Pons (tissue), 1 donor: ENCODE measurements at regions not wholly inside any gene's neighbourhood (a gene's known extent, or its start where the extent isn't known, plus 50 kb on each side); places are given as distances from the start of the nearest gene placed in this dataset.
"Not testable (repeated sequence)": the region's sequence is repeated elsewhere in the genome, so short reads cannot be mapped to it uniquely, and the experiment has no call there.

Source experiments
- DNase-seq: peaks from one replicate; pipeline ENCODE4 v3.0.0-alpha.2; 2016; ENCODE audit warnings: low spot score

DNA sequence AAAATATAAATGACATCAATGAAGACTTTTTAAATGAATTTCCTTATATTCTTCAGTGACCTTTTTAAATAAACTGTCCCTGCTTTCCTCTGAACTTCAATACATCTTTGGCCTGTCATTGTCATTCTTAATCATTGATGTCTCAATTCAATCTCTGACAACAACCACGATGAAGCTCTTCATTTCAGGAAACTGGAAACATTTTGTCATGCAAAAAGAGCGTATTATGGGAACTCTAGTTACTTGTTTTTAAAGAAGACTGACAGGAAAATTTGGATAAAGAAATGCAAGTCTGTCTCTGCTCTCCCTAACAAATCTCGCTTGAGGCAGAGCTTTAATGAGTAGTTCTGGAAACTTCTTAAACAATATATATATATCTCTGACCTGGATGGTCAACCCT lies 535.8 kb upstream of the ADGRL2 start:
- DNase-seq: no peak

DNA sequence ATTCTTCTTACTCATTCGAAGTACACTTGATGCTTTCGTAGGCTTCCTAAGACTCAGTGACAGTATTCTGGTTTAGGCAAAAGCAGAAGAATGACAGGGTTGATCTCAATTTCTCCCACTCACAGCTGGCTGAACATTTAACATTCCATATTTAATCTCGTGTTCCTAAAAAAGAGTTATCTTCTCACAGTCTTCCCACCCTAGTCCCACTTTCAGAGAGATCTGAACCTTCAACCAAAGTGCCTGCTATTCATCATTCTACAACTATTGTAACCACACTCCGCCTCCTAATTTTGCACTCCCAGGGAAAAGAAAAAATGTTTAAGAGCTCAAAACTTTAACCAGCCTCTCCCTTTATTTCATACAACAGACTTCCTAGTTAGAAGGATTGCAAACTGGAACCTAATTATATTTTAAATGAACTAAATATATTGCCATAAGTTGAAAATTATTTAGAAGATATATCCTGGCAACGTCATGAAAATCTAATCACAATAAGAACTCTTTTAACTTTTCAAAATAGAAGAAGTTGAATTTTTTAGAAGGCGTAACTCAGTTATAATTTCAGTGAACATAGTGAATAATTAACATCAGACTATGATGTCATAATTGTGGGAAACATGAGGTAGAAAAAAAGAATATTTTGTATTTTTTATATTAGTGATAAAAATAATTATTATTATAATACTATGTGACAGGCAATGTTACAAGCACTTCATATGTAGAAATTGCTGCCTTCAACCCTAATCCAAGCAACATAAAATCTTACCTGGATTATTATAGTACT lies 540.9 kb upstream of the ADGRL2 start:
- no peak for DNase-seq

DNA sequence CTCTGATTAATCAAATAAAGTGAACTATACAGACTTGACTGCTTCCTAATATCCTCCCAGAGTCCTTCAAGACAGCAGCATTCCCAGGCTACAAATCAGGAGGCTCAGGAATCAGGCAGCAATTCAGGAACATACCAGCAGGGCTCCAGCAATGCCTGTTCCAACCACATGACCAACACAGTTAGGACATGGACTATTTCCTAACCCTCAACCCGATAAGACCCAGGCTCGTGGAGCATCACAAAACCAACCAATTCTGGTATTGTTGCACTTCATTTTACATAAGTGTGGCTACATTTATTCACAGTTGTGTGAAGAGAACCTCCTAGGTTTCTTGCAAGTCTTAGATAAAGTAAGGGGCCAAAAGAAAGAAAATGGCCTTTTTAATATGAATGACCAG lies 546.2 kb upstream of the ADGRL2 start:
- DNase-seq: no peak

- no peak for DNase-seq
Measured at GRCh38 chr1:81254068-81254467, 546.7 kb upstream of the ADGRL2 start.

DNA sequence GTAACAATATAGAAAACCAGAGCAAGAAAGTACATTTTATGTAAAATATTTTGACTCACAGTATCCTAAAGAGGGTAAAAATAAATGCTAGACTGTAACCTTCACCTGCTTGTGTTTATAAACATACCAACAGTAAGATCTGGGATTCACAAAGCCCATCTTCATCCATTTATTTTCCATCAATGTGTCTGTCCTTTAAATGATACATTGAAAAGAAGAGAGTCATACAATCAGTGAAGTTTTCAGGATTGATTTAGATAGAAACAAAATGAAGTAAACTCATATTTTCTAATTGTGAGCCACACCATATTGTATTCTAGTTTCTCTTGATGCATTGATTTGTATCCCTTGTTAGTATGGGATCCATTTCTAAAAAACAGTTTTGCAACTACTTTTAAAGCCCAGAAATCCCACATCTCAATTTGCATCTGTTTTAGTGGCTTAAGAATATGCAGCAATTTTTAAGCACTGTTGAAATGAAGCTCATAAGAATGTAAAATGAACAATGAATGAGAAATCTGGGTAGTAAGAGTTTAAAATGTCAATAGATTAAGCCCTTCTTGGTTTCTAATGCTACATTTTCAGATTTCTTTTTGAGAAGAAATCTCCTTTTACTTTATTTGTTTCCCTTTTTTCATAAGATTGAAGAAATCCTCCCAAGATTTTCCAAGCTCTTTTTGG lies 548.1 kb upstream of the ADGRL2 start:
- no peak for DNase-seq

- DNase-seq: not testable (repeated sequence)
Measured at GRCh38 chr1:81250825-81251224, 549.9 kb upstream of the ADGRL2 start.

DNA sequence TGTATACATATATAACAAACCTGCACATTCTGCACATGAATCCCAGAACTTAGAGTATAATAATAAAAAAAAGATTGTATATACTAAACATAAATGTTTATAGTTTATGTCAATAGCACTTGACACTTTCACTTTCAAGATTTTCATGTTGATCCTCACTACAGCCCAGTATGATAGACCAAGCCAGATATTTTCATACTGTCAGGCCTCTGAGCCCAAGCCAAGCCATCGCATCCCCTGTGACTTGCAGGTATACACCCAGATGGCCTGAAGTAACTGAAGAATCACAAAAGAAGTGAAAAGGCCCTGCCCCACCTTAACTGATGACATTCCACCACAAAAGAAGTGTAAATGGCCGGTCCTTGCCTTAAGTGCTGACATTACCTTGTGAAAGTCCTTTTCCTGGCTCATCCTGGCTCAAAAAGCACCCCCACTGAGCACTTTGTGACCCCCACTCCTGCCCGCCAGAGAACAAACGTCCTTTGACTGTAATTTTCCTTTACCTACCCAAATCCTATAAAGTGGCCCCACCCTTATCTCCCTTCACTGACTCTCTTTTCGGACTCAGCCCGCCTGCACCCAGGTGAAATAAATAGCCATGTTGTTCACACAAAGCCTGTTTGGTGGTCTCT lies 555.5 kb upstream of the ADGRL2 start:
- DNase-seq: not testable (repeated sequence)

GRCh38 chr1:81244612-81245011 lies 556.1 kb upstream of the ADGRL2 start:
- not testable (repeated sequence) for DNase-seq

GRCh38 chr1:81242103-81242502 lies 558.6 kb upstream of the ADGRL2 start:
- DNase-seq: no peak

DNA sequence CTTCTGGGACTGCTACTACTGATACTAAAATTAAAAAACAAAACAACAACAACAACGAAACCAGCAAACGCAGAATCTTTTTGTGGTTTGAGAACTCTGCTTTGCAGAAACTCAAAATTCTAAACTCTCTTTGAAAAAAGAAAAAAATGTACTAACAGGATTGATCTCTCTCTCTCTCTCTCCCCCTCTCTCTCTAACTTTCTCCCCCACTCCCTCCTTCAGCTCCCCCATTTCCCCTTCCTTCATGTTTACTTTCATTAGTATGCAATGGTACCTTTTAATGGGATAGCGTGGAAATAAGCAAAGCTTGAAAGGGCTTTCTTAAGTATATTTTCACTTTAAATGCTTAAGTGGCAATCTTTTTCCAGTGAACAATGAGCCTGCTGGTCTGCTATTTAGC lies 562.6 kb upstream of the ADGRL2 start:
- DNase-seq: no peak

GRCh38 chr1:81237473-81238089 lies 563.2 kb upstream of the ADGRL2 start:
- no peak for DNase-seq

- no peak for DNase-seq
Measured at GRCh38 chr1:81234237-81234636, 566.5 kb upstream of the ADGRL2 start.

- DNase-seq: no peak
Measured at GRCh38 chr1:81233591-81233990, 567.1 kb upstream of the ADGRL2 start.

DNA sequence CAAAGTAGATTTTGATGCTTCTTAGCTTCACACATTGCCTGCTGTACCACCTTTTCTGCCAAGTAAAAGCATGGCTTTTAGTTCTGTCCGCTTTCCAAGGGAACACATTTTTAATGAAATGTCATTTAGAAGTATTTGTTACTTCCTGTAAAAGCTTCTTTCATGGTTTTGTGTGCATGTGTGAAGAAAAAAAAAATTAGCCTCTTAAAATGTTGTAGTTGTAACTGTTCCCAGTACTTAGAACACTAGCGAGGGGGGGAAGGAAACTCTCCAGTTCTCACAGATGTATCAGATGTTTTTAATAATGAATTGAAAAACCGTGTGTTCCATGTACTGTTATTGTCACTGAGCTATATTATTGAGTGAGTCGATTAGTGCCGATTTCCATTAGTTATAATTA lies 568.3 kb upstream of the ADGRL2 start:
- DNase-seq: no peak

DNA sequence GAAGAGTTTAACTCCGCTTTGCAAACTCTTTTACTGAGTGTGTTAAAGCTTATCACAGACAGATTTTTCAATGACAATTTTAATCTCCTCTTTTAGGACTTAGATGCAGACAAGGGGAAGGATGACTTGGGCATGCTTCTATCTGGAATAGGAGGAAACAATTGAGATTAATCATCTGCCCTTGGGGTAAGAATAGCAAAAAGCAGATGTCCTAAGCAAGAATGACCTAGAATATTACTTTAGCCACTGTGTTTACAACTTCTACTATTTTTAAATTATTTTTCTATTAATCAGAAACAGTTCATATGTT lies 569.0 kb upstream of the ADGRL2 start:
- no peak for DNase-seq

DNA sequence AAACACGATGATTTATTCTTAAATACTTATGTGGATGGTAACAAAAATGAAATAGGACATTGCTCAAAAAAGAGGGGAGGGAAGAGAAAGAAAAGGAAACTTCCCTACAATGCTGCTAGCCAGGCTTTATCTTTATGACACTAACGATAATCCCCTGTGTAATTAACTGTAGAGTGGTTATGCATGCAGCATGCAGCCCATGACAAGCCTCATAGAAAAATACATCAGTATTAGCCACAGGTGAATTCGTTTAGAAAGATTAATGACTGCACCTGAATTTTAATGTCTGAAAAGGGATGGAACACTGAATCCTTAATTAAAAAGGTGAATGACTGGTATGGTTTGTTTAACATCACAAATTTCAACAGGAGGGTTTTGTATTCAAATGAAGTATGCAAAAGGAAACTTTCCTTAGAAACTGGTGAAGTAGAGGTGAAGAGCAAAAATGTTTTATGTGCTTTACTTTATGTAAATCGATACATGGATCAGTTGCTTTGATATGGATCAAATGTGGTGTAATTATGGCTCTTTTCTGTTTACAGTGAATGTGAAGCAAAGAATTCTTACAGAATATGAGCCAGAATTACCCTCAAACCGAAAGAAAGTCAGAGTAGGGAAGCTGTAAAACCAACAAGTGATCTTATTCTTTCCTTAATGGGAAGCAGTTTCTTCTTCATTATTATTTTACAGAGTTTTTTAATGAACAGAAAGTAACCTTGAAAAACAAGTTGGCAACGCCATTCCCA lies 569.6 kb upstream of the ADGRL2 start:
- no peak for DNase-seq

GRCh38 chr1:81228926-81229325 lies 571.8 kb upstream of the ADGRL2 start:
- DNase-seq: no peak

DNA sequence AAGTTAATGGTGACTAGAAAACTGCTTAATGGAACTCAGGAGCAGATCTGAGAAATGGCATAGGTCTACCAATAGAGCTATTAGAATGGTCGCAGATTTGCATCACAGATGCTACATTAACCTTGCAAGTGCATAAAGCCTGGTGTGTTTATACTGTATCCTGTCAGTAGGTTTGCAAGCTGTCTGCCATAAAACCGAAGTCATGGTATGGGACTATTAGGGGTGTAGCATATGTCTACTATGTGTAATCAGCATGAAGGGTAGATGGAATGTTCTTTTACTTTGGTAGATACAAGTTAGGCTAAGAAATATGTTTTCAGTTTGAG lies 574.2 kb upstream of the ADGRL2 start:
- no peak for DNase-seq

DNA sequence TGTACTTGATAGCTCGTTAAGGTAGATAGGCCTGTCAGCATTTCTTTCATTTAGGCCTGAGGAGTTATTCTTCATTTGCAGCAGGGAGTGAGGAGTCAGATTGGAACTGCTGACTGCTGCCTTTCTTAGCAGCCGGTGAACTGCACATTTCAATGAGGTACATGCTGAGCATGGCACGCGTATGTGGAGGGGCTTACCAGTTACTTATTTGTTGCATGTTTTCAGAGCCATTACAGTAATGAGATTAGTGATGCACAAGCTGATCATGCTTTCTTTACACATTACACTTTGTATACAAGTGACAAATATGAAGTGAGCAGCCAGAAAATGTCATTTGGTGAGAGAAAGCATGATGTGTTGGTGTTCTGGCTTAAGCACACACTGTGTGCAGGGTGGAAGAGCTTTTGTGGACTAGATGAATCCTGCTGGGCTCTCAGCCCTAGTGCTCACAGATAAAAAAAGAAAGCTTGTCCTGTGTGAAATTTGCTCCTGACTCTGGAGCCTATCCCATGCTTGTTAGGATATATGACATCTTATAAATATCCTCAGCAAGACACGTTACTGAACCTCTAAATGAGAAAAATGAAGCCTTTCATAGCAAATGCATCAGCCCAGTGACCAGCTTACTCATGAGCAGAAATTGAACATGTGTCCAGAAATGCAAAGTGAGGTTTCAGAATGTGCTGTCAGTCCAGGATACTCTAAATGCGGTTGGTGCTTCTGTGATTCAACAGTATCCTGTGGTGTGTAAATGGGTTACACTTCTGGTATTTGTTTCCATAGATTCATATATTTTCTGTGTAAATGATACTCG lies 574.7 kb upstream of the ADGRL2 start:
- no peak for DNase-seq

DNA sequence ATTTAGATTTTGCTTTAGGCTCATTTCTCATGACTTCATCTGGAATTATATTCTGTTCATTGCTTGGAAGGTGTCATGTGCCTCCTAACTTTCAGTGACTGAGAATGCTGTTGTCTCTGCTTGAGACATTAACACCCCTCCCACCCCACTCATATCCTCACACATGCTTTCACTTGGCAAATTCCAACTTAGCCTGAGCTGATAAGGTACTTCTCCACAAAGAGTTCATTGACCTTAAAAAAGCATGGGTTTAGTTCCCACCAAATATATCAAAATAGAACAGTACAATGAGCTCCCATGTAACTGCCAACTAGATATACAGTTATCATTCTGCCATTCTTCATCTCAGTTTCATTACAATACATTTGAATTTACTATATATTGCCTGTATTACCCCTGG lies 576.5 kb upstream of the ADGRL2 start:
- no peak for DNase-seq

GRCh38 chr1:81221564-81221963 lies 579.2 kb upstream of the ADGRL2 start:
- no peak for DNase-seq
